ENCODE measurements at regions not wholly inside any gene's neighbourhood (a gene's known extent, or its start where the extent isn't known, plus 50 kb on each side); places are given as distances from the start of the nearest gene placed in this dataset.

- no peak for TF ChIP-seq CTCF (IDR thresholded peaks at IDR 0.05)
- no peak for TF ChIP-seq POLR2A (IDR thresholded peaks at IDR 0.05)
Observed at GRCh38 chr3:3701949-3702348, 97.3 kb upstream of the LRRN1 start.

Data from Peyer's patch (tissue), 4 donors.